IMR-90 (cell line): ENCODE measurements at regions not wholly inside any gene's neighbourhood (a gene's known extent, or its start where the extent isn't known, plus 50 kb on each side); places are given as distances from the start of the nearest gene placed in this dataset.

Experiments
- FOS ChIP-seq: fragments of 150-350 bp; IDR thresholded peaks from 2 replicates; pipeline ENCODE4 v1.6.1; 2016; ENCODE audit warnings: low read depth, low read length
- POLR2A ChIP-seq: IDR thresholded peaks from 2 replicates; pipeline ENCODE4 v1.6.1; 2012; ENCODE audit warnings: mild to moderate bottlenecking, low read depth, low read length
- TF ChIP-seq, protein P1 (sequence below): conservative IDR thresholded peaks from 2 replicates; pipeline ENCODE4 v1.5.1; 2012; ENCODE audit warnings: mild to moderate bottlenecking, low read depth, low read length, improper control_type of control experiment

- TF ChIP-seq, protein P1, sequence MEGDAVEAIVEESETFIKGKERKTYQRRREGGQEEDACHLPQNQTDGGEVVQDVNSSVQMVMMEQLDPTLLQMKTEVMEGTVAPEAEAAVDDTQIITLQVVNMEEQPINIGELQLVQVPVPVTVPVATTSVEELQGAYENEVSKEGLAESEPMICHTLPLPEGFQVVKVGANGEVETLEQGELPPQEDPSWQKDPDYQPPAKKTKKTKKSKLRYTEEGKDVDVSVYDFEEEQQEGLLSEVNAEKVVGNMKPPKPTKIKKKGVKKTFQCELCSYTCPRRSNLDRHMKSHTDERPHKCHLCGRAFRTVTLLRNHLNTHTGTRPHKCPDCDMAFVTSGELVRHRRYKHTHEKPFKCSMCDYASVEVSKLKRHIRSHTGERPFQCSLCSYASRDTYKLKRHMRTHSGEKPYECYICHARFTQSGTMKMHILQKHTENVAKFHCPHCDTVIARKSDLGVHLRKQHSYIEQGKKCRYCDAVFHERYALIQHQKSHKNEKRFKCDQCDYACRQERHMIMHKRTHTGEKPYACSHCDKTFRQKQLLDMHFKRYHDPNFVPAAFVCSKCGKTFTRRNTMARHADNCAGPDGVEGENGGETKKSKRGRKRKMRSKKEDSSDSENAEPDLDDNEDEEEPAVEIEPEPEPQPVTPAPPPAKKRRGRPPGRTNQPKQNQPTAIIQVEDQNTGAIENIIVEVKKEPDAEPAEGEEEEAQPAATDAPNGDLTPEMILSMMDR, result no peak
- TF ChIP-seq FOS (no peak), POLR2A (no peak)
Measured at GRCh38 chrX:138411048-138411447, 300.5 kb downstream of the FGF13 start.
